ENCODE measurements at regions not wholly inside any gene's neighbourhood (a gene's known extent, or its start where the extent isn't known, plus 50 kb on each side); places are given as distances from the start of the nearest gene placed in this dataset.
"Not testable (repeated sequence)": the region's sequence is repeated elsewhere in the genome, so short reads cannot be mapped to it uniquely, and the experiment has no call there.

DNA sequence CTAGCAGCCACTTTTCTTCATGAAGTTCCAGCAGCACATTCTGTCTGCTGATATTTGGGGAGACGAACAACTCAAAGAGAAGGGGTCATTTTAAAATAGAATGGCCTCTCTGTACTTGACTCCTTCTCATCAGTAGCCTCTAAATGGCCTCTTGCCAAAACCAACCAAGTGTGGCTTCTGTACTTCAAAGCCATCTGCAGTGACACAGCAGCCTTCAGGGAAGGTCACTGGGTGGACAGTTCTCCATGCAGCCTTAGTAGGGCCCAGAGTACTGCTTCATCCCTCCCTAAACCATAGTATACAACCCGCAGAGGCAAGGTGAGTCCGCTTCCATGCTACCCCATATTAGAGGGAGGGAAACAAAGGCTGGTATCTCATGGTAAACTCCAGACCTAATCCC, 249.2 kb upstream of the NBPF12 start:
- H3K9me3 ChIP-seq; DNase-seq; H3K4me1 ChIP-seq (ENCODE audit: low read depth); H3K4me3 ChIP-seq; ATAC-seq; intact Hi-C loops (cut with DNase I, micrococcal nuclease); H3K36me3 ChIP-seq (ENCODE audit: low read depth): not testable (repeated sequence)

DNA sequence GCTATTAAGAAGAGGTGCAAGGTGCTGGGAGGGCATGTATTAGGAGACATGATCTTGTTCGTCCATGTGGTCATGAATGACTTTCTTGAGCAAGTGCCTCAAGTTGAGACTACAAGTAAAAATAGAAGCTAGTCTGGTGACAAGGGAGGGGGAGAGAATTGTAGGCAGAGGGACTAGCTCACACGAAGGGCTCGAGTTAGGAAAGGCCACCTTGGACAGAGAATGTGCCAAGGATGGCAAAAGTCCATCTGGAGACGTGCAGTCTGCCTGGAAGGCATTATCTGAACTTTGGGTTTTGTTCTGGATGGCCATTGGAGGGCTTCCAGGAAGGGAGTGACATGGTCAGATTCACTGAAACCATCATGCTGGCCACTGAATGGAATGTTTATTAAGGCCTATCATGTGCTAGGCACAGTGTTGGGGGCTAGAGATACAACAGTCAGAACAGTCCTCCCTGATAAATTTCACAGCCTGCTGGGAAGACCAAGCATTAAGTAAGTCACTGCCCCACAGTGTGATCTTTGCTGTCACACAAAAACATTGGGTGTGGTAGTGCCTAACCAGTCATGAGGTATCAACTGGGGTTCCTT, 251.3 kb upstream of the NBPF12 start:
- H3K4me3 ChIP-seq; H3K36me3 ChIP-seq (ENCODE audit: low read depth); DNase-seq; ATAC-seq; H3K9me3 ChIP-seq; intact Hi-C loops (cut with DNase I, micrococcal nuclease); H3K4me1 ChIP-seq (ENCODE audit: low read depth): not testable (repeated sequence)

DNA sequence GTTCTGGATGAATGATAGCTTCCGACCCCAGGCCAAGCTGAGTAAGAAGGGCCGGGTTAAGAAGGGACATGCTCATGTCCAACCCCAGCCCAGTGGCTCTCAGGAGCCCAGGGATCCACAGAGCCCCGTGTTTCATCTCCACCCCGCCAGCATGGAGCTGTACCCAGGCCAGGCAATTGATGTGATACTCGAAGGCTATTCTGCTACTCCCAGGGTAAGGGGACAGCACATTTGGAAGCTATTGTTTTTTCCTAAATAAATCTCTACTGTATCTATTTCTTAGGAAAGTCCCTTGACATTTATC, 255.0 kb upstream of the NBPF12 start:
- H3K4me3 ChIP-seq; H3K9me3 ChIP-seq; intact Hi-C loops (cut with DNase I, micrococcal nuclease); ATAC-seq; DNase-seq; H3K4me1 ChIP-seq (ENCODE audit: low read depth); H3K36me3 ChIP-seq (ENCODE audit: low read depth): not testable (repeated sequence)

DNA sequence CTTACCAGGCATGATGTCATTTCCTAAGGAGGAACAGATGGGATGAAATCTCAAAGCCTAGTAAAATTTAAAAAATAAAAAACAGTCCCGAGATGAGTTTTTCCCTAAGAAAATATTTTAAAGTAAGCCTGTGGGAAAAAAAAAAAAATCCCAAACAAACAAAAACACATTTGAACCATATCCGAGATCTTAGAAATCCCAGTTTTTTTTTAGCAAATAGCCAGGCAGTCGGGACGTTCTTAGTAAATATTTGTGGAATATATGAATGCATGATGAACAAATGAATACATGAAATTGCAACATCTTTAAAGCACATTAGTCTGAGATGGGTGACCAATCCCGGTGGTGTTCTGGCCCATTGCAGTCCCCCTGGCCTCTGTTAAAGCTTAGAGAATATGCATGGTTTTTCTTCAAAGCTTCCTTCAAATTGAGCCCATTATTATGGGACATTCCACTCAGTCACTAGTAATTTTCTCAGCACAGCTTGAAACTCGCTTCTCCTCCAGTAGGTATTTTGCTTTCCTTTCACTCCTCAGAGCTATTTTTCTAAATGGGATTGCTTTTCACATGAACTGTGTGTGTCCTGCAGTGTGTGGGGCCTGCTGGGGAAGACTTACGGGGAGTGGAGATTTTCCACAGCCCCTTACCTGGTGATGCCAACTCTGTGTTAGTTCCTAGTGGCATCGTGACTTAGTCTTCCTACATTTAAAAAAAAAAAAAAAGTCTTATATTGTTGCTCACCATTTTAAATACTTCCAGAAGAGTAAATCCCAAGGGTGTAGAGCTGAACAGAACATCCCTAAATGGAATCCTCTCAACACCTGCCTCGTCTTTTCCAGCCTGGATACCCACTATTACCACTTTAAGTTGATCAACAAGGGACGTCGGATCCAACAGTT, 255.6 kb upstream of the NBPF12 start:
- ATAC-seq; DNase-seq; H3K9me3 ChIP-seq; intact Hi-C loops (cut with DNase I, micrococcal nuclease); H3K4me1 ChIP-seq (ENCODE audit: low read depth); H3K4me3 ChIP-seq; H3K36me3 ChIP-seq (ENCODE audit: low read depth): not testable (repeated sequence)

DNA sequence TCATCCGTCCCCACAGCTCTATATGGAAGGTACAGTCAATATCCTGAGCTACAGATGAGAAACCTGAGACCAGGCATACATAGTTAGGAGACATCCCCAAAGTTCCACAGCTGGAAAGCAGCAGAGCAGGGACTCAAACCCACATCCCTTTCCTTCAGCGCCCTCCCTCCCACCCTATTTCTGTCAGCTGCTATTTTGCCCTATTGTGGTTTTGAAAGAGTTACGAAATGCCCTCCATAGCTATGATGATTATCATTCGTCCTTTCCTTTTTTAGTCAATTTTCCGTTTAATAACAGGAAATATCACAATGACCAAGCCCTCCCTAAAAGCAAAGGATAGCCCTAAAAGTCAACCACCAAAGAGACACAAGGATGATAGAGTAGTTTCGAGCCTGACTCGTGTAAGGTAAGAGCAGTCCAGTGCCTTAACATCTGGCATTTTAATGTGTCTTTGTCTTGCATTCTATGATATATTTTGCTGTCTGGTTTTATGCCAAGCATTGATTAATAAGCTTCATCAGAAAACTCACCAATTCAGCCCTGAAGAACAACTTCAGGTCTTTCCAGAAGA, 264.3 kb upstream of the NBPF12 start:
- intact Hi-C loops (cut with DNase I, micrococcal nuclease); H3K36me3 ChIP-seq (ENCODE audit: low read depth); DNase-seq; H3K9me3 ChIP-seq; ATAC-seq; H3K4me3 ChIP-seq; H3K4me1 ChIP-seq (ENCODE audit: low read depth): not testable (repeated sequence)

DNA sequence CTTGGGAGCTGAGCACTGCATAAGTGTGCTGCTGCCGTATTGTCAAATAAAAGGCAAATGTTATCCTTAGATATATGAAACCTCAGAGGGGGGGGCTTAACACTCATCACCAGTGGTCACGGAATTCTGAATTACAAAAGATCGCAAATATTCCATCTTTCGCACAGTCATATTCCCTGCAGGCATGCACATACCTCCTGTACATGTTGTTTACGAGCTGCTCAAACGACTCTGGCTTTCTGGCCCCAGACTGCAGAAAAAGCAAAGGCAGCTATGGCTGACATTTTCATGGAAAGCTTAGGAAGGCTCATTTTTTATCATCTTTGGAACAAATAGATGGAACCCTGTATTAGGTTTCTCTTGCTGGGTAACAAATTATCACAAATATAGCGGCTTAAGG, 265.5 kb upstream of the NBPF12 start:
- intact Hi-C loops (cut with DNase I, micrococcal nuclease); DNase-seq; H3K4me3 ChIP-seq; ATAC-seq; H3K4me1 ChIP-seq (ENCODE audit: low read depth); H3K36me3 ChIP-seq (ENCODE audit: low read depth); H3K9me3 ChIP-seq: not testable (repeated sequence)

DNA sequence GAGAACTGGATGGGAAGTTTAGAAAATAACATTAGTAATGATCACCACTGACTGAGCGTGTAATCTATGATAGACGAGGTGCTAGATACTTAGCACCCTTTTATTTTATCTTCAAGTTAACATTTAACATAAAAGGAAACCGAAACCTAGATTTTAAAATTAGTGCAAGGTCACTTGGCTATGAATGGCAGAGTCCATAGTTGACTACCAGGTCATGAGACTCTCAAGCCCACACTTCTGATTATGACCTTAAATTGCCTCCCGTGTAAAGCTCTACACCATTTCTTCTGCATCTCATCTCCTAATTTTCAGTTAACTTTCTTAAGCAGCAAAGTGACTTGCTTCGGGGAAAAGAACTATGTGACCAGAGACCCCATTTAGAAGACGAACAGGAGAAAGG, 266.5 kb upstream of the NBPF12 start:
- DNase-seq; H3K9me3 ChIP-seq; H3K4me3 ChIP-seq; H3K4me1 ChIP-seq (ENCODE audit: low read depth); ATAC-seq; H3K36me3 ChIP-seq (ENCODE audit: low read depth); intact Hi-C loops (cut with DNase I, micrococcal nuclease): not testable (repeated sequence)

DNA sequence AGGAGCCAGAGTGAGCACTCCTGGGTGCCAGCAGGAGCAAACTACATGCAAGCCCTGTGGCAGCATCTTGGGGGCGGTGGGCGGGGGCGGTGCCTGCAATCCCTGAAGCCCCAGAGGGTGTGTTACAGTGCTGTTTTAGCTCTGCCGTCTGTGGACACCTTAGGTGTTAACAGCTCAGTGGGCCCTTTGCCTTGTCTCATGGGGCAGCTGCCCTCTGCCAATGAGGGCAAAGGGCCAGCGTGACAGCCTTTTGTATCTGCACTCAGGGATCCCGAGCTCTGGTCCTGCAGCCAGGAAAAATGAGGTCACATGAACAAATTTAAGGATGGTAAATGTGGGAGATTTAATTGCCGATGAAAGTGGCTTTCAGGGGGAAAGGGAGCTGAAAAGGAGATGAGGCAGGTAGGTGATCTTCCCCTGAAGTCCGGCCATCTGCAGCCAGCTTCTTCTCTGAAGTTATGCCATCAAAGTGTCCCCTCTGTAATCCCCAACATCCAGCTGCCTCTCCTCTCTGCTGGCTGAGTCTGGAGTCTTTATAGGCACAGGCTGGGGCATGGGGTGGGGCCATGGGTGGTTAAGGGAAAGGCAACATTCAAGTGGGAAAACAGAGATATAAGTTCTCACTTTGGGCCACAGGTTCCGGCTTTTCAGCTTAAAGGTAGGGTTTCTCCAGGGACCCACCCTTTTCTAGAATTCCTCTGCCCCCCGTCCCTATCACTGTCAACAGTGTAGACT, 267.1 kb upstream of the NBPF12 start:
- intact Hi-C loops (cut with DNase I, micrococcal nuclease); H3K9me3 ChIP-seq; H3K4me3 ChIP-seq; H3K36me3 ChIP-seq (ENCODE audit: low read depth); ATAC-seq; DNase-seq; H3K4me1 ChIP-seq (ENCODE audit: low read depth): not testable (repeated sequence)

DNA sequence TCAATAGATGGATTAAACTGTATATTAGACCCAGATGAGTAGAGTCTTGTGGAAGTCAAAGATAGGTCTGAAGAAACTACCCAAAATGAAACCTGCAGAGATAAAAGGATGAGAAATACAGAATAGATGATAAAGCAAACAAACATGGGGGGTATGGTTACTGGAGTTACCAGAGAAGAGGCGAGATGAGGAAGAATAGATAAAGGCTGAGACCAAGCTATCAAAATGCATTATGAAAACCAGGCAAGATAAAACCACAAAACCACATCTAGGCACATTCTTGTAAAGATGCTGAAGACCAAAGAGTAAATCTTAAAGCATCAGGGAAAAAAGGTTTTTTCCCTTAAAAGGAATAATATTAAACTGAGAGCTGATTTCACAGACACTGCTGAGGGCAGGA, 271.8 kb upstream of the NBPF12 start:
- intact Hi-C loops (cut with DNase I, micrococcal nuclease); H3K36me3 ChIP-seq (ENCODE audit: low read depth): not testable (repeated sequence)

DNA sequence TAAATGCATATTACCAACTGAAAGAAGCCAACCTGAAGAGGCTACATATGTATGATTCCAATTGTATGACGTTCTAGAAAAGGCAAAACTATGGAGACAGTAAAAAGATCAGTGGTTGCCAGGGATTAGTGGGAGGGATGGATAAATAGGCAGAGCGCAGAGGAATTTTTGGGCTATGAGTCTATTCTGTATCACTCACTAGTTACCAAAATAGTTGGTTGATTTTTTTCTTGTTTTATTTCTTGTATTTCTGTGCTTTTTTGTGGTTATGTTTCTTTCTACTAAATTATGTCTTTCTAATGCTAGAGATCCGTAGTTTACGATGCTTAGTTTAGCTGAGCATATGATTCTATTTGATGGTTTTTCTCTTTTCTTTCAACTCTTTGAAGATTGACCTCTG, 277.9 kb upstream of the NBPF12 start:
- intact Hi-C loops (cut with DNase I, micrococcal nuclease); DNase-seq; H3K9me3 ChIP-seq; H3K36me3 ChIP-seq (ENCODE audit: low read depth); H3K4me3 ChIP-seq; ATAC-seq; H3K4me1 ChIP-seq (ENCODE audit: low read depth): not testable (repeated sequence)

More for the DNA sequence above, 271.8 kb upstream of the NBPF12 start:
- H3K4me1 ChIP-seq (ENCODE audit: low read depth); H3K9me3 ChIP-seq; DNase-seq; ATAC-seq; H3K4me3 ChIP-seq: not testable (repeated sequence)

DNA sequence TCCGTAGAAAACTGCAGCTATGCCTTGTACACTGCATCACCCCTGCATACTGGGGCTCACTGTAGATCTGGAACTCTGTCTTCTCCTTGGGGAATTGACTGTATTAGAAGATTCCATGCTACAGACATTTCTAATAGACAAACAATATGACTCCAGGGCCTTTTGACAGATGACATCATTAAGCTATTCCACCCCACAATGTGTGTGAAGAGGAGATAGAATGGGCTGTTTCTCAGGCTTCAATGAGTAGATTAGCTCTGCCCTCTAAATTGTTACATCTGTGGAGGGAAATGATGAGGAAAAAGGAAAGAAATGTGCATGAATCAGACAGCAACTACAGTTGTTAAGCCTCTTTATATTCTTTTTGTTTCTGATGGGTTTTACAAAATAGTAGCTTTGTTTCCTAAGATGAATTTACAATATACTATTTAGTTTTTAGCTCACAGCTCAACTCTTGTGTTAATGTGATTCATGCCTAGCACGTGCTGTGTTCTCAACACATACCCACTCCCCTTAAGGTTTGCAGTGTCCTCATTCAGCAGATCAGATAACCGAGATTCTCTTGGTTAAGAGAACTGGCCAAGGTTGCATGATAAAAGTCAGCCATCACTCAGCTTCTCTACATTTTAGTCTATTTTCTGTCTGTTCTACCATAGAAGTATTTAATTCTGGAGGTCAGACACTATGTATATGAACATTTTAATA, 281.6 kb upstream of the NBPF12 start:
- H3K4me1 ChIP-seq (ENCODE audit: low read depth); H3K9me3 ChIP-seq; H3K4me3 ChIP-seq; DNase-seq; intact Hi-C loops (cut with DNase I, micrococcal nuclease); ATAC-seq; H3K36me3 ChIP-seq (ENCODE audit: low read depth): not testable (repeated sequence)

DNA sequence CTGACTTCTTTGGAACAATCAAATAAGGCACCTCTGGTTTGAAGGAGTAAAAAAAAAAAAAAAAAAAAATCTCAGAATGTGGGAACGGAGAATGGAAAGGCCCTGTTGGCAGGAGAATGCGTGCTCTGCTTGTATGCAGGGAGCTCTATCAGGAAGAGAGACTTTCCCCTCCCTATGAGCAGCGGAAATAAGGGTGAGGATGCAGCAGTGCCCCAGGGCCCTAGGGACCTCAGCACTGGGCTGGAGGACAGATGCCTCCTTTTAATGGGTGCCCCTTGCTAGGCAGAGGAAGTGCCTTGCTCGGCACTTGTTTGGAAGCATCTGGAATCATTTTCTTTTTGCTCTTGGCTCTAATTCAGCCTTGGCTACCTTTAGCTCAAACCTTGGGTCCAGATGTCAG, 283.4 kb upstream of the NBPF12 start:
- H3K9me3 ChIP-seq; H3K4me3 ChIP-seq; ATAC-seq; DNase-seq; H3K36me3 ChIP-seq (ENCODE audit: low read depth); intact Hi-C loops (cut with DNase I, micrococcal nuclease); H3K4me1 ChIP-seq (ENCODE audit: low read depth): not testable (repeated sequence)

DNA sequence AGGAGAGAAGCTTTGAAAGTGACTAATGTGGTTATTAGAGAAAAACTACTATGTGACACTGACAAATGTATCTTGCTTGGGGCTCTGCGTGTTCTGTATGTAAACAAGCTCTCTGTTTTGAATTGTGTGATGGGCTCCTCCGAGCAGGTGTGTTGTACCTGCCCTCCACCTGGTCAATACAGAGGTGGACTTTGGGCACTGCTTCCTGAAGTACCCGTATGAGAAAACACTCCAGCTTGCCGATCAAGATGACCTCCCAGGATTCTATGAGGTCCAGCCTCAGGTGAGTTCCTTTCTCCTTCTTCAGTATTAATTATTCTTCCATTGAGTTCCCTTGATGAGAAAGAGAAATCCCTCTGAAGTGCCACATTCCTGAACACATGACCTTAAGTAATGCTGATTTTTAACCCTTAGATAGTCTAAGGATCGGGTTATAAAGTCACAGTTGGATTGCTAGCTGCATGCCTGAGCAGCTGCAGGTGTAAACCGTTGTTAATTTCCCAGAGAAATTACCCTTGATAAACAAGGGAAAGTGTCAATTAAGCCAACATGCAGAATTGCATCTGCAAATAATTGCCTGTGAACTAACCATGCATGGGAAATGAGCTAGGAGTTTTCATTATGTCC, 292.0 kb upstream of the NBPF12 start:
- H3K9me3 ChIP-seq; H3K4me1 ChIP-seq (ENCODE audit: low read depth); H3K36me3 ChIP-seq (ENCODE audit: low read depth); H3K4me3 ChIP-seq; intact Hi-C loops (cut with DNase I, micrococcal nuclease); DNase-seq; ATAC-seq: not testable (repeated sequence)
